BLaER1 (cell line): ENCODE measurements at regions not wholly inside any gene's neighbourhood (a gene's known extent, or its start where the extent isn't known, plus 50 kb on each side); places are given as distances from the start of the nearest gene placed in this dataset.

Experiments
- H3K27ac ChIP-seq: shearing (Covaris generic); formaldehyde crosslinking; 2 replicates; pipeline ENCODE4 v1.8.1; 2022
- H3K27me3 ChIP-seq: shearing (Covaris generic); formaldehyde crosslinking; 2 replicates; pipeline ENCODE4 v1.8.1; 2022
- H3K36me3 ChIP-seq: shearing (Covaris generic); formaldehyde crosslinking; 2 replicates; pipeline ENCODE4 v1.8.1; 2022
- H3K4me1 ChIP-seq: shearing (Covaris generic); formaldehyde crosslinking; 2 replicates; pipeline ENCODE4 v1.8.1; 2022
- H3K4me2 ChIP-seq: shearing (Covaris generic); formaldehyde crosslinking; 2 replicates; pipeline ENCODE4 v1.8.1; 2022
- H3K4me3 ChIP-seq: shearing (Covaris generic); formaldehyde crosslinking; 2 replicates; pipeline ENCODE4 v1.8.1; 2022
- H3K9ac ChIP-seq: shearing (Covaris generic); formaldehyde crosslinking; 2 replicates; pipeline ENCODE4 v1.8.1; 2022
- H3K9me3 ChIP-seq: shearing (Covaris generic); formaldehyde crosslinking; 2 replicates; pipeline ENCODE4 v1.8.1; 2022
- H4K20me1 ChIP-seq: shearing (Covaris generic); formaldehyde crosslinking; 2 replicates; pipeline ENCODE4 v1.8.1; 2022
- Cebpa-rat ChIP-seq: shearing (Covaris generic); IDR thresholded peaks from 2 replicates; pipeline ENCODE4 v1.8.1; 2022

- no peak overlapping the region for H3K4me2 ChIP-seq
- no peak for TF ChIP-seq Cebpa-rat
- no peaks in the 10 kb centered on the region for H4K20me1 ChIP-seq
- no peak overlapping the region for H3K27ac ChIP-seq
- no peaks in the 10 kb centered on the region for H3K9me3 ChIP-seq
- no peak overlapping the region for H3K4me3 ChIP-seq
- H3K9ac ChIP-seq, result no peak overlapping the region
- H3K4me1 ChIP-seq, result no peaks in the 10 kb centered on the region
- no peaks in the 10 kb centered on the region for H3K27me3 ChIP-seq
- no peaks in the 10 kb centered on the region for H3K36me3 ChIP-seq
Observed at GRCh38 chr7:125032943-125033342, 103.3 kb upstream of the POT1 start.

- Histone ChIP-seq H4K20me1 (no peaks in the 10 kb centered on the region), H3K9ac (no peak overlapping the region), H3K27me3 (no peaks in the 10 kb centered on the region), H3K9me3 (no peaks in the 10 kb centered on the region), H3K36me3 (no peaks in the 10 kb centered on the region), H3K4me1 (no peaks in the 10 kb centered on the region), H3K4me3 (no peak overlapping the region), H3K4me2 (no peak overlapping the region), H3K27ac (no peak overlapping the region)
- no peak for TF ChIP-seq Cebpa-rat
Observed at GRCh38 chr7:125030756-125031387, 101.2 kb upstream of the POT1 start.

- Histone ChIP-seq H3K27me3 (no peaks in the 10 kb centered on the region), H4K20me1 (no peaks in the 10 kb centered on the region), H3K4me1 (no peaks in the 10 kb centered on the region), H3K36me3 (no peaks in the 10 kb centered on the region), H3K9ac (no peak overlapping the region), H3K4me3 (no peak overlapping the region), H3K4me2 (no peak overlapping the region), H3K9me3 (peaks cover 3% of the 10 kb centered on the region; the same call in 1 of the 2 replicates), H3K27ac (no peak overlapping the region)
- TF ChIP-seq Cebpa-rat, result no peak
Observed at GRCh38 chr7:125025620-125026019, 96.0 kb upstream of the POT1 start.

GRCh38 chr7:125020801-125021200, 91.2 kb upstream of the POT1 start:
- no peaks in the 10 kb centered on the region for H3K27me3 ChIP-seq
- no peaks in the 10 kb centered on the region for H3K36me3 ChIP-seq
- no peak overlapping the region for H3K4me3 ChIP-seq
- no peaks in the 10 kb centered on the region for H4K20me1 ChIP-seq
- no peak overlapping the region for H3K9ac ChIP-seq
- H3K9me3 ChIP-seq, result peaks cover 3% of the 10 kb centered on the region; the same call in 1 of the 2 replicates
- H3K4me2 ChIP-seq, result no peak overlapping the region
- H3K4me1 ChIP-seq, result no peaks in the 10 kb centered on the region
- no peak for TF ChIP-seq Cebpa-rat
- no peak overlapping the region for H3K27ac ChIP-seq

- Histone ChIP-seq H3K4me2 (no peak overlapping the region), H3K9me3 (no peaks in the 10 kb centered on the region), H3K27ac (no peak overlapping the region), H3K36me3 (no peaks in the 10 kb centered on the region), H3K4me3 (no peak overlapping the region), H3K4me1 (no peaks in the 10 kb centered on the region), H4K20me1 (no peaks in the 10 kb centered on the region), H3K27me3 (no peaks in the 10 kb centered on the region), H3K9ac (no peak overlapping the region)
- no peak for TF ChIP-seq Cebpa-rat
Observed at GRCh38 chr7:125010540-125010939, 80.9 kb upstream of the POT1 start.

- Histone ChIP-seq H3K27ac (no peak overlapping the region), H3K4me1 (no peaks in the 10 kb centered on the region), H4K20me1 (no peaks in the 10 kb centered on the region), H3K9me3 (peaks cover 7% of the 10 kb centered on the region; the same call in 1 of the 2 replicates), H3K4me3 (no peak overlapping the region), H3K9ac (no peak overlapping the region), H3K36me3 (no peaks in the 10 kb centered on the region), H3K27me3 (no peaks in the 10 kb centered on the region), H3K4me2 (no peak overlapping the region)
- no peak for TF ChIP-seq Cebpa-rat
Observed at GRCh38 chr7:124996778-124997177, 67.2 kb upstream of the POT1 start.

GRCh38 chr7:124992851-124993562, 63.4 kb upstream of the POT1 start:
- no peak for TF ChIP-seq Cebpa-rat
- Histone ChIP-seq H3K27me3 (no peaks in the 10 kb centered on the region), H3K4me2 (no peak overlapping the region), H3K36me3 (no peaks in the 10 kb centered on the region), H3K9me3 (no peaks in the 10 kb centered on the region), H3K9ac (no peak overlapping the region), H3K27ac (no peak overlapping the region), H3K4me3 (no peak overlapping the region), H4K20me1 (no peaks in the 10 kb centered on the region), H3K4me1 (no peaks in the 10 kb centered on the region)

- H3K27me3 ChIP-seq, result no peaks in the 10 kb centered on the region
- H4K20me1 ChIP-seq, result no peaks in the 10 kb centered on the region
- no peaks in the 10 kb centered on the region for H3K9me3 ChIP-seq
- no peak for TF ChIP-seq Cebpa-rat
- no peak overlapping the region for H3K4me2 ChIP-seq
- H3K27ac ChIP-seq, result no peak overlapping the region
- H3K9ac ChIP-seq, result no peak overlapping the region
- H3K4me1 ChIP-seq, result no peaks in the 10 kb centered on the region
- no peaks in the 10 kb centered on the region for H3K36me3 ChIP-seq
- no peak overlapping the region for H3K4me3 ChIP-seq
Observed at GRCh38 chr7:124989911-124990310, 60.3 kb upstream of the POT1 start.
